ENCODE measurements at regions not wholly inside any gene's neighbourhood (a gene's known extent, or its start where the extent isn't known, plus 50 kb on each side); places are given as distances from the start of the nearest gene placed in this dataset.
"Not testable (repeated sequence)": the region's sequence is repeated elsewhere in the genome, so short reads cannot be mapped to it uniquely, and the experiment has no call there.

- ATAC-seq; DNase-seq; intact Hi-C loops (cut with micrococcal nuclease): not testable (repeated sequence)
These were observed 279.7 kb upstream of the SFSWAP start for GRCh38 chr12:131431126-131431655.

DNA sequence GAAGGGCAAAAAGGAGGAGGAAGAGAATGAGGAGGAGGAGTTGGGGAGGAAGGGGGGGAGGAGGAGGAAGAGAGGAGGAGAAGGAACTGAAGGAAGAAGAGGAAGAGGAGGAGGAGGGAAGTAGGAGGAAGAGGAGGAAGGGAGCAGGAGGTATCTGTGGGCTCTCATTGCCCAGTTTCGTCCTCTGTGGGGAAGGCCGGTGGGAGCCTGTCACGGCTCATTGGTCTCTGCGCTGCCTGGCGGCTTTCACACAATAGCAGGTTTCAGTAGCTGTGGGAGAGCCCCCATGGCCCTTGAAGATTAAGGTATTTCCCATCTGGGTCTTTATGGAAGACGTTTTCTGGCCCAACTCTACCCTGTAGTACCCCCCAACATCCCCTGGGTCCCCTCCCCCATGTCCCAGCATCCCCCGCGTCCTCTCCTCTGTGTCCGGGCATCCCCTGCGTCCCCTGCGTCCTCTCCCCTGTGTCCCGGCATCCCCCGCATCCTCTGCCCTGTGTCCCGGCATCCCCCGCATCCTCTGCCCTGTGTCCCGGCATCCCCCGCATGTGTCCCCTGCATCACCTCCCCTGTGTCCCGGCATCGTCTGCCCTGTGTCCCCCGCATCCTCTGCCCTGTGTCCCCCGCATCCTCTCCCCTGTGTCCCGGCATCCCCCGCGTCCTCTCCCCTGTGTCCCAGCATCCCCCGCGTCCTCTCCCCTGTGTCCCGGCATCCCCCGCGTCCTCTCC lies 278.2 kb upstream of the SFSWAP start:
- no peak for DNase-seq
- ATAC-seq = no peak
- intact Hi-C loops (cut with micrococcal nuclease) = no loop called here

- ATAC-seq = no peak
- intact Hi-C loops (cut with micrococcal nuclease) = no loop called here
- DNase-seq = no peak
These were observed 276.4 kb upstream of the SFSWAP start for GRCh38 chr12:131434208-131435125.

DNA sequence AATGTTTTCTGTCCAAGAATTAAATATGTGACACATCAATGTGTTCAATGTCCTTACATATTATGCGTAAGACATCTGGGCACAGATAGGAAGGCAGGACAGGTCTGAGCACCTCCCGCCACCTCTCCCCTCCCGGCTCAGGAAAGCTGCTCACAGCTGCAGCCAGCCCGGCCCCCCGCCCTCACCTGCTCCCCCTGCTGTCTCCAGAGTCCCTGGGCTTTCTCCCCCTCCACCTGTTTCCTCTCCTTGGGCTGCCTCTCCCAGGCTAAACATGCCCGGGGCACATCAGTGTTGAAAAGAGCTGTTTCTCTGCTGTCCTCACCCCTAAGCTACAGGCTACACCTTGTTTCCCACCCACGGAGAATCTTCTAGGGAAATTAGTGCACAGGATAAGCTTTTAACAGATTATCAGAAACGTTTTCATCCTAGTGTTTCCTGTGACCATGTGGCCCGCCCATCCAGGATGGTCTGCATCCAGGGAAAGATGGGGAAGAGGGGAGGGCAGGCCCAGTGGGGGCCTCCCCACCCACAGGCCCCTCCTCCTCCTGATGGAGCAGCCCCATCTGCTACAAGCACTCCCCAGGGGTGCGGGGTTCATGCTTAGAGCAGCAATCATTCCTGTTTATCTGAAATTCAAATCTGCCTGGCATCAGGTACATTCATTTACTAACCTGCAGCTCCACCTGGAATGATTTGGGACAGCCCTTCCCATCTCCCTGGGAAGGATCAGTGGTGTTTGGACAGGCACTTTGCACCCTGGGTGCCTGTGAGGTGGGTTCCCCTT lies 273.8 kb upstream of the SFSWAP start:
- ATAC-seq (no peak), DNase-seq (no peak)
- intact Hi-C loops (cut with micrococcal nuclease) = no loop called here

- DNase-seq (no peak), ATAC-seq (no peak)
- intact Hi-C loops (cut with micrococcal nuclease) = no loop called here
These were observed 273.0 kb upstream of the SFSWAP start for GRCh38 chr12:131437706-131438492.

- DNase-seq; intact Hi-C loops (cut with micrococcal nuclease); ATAC-seq: not testable (repeated sequence)
These were observed 272.4 kb upstream of the SFSWAP start for GRCh38 chr12:131438493-131438835.

DNA sequence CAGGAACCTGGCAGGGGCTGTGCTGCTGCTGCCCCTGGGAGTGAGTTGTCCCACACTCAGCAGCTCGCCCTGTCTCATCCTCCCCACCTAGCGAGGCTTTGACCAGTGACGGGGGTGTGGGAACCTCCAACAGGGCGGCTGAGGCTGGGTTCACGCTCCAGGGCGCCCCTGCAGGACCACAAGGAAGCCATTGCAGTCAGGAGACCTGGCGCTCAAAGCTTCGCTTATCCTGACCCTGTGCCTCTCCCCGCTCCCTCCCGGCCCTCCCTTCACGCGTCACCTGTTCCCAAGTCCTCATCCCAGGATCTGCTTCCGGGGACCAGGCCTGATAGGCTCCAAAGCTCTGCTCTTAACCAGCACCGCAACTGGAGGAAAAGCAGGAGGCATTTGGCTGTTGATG lies 272.0 kb upstream of the SFSWAP start:
- intact Hi-C loops (cut with micrococcal nuclease) = no loop called here
- ATAC-seq (no peak), DNase-seq (no peak)

DNA sequence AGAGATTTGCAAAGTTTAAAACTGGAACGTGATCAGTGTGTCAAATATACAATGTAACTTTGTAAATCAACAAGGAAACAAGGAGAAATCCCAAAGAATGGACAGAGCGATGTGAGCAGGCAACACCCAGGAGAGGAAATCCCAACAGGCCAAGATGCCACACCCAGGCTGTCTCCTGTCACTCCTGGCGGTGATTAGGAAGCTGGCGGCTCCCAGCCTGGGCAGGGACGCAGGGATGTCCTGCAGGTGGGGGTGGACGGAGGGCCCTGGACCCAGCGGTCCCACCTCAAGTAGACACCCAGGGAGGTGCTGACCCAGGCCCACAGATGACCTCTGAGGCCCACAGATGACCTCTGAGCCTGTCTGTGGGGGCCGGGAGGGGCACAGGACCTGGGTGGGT lies 271.1 kb upstream of the SFSWAP start:
- intact Hi-C loops (cut with micrococcal nuclease); DNase-seq; ATAC-seq: not testable (repeated sequence)

DNA sequence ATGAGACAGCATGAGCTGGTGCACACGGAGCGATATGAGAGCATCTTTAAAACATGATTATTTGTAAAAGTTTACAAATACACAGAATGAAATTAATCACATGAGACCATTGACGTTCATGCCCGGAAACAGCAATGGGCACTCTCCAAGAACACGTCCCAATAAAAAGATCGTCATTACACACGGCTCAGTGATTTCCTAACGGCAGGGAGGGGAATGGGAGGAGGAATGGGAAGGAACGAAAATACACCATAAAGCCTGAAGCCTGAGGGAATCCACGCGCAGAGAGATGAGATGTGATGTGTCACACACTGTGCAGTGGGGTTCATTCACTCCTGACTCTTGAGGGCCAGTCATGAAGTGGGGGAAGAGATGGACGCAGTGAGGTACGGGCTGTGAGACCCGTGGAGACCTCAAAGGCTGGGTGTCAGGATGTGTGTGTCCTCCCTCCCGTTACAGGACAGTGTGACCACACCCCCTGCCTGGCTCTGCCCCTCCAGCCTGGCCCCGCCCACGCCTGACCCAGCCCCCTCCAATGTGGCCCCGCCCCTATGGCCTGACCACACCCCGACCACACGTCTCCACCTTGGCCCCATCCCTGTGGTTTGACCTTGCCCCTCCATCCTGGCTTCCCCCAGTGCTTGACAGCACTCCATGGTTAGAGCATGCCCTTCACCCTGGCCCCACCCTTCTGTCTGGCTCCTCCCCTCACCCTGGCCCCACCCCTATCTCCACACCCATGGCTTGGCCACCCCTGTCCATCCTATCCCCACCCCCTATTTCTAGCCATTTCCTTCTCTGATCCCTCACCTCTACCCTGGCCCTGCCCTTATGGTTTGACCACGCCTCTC lies 270.5 kb upstream of the SFSWAP start:
- DNase-seq; ATAC-seq; intact Hi-C loops (cut with micrococcal nuclease): not testable (repeated sequence)

DNA sequence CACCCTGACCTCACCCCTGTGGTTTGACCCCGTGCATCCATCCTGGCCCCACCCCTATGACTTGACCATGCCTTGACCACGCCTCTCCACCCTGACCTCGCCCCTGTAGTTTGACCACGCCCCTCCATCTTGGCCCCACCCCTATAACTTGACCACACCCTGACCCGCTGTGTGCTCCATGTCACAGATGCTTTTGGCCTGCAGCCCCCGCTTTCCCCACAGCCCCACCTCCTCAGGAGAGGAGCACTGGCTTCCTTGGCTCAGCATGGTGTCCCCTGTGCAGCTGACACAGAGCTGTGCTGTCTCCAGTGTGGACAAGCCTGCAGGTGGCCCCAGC lies 269.9 kb upstream of the SFSWAP start:
- no peak for DNase-seq
- no peak for ATAC-seq
- intact Hi-C loops (cut with micrococcal nuclease) = no loop called here

DNA sequence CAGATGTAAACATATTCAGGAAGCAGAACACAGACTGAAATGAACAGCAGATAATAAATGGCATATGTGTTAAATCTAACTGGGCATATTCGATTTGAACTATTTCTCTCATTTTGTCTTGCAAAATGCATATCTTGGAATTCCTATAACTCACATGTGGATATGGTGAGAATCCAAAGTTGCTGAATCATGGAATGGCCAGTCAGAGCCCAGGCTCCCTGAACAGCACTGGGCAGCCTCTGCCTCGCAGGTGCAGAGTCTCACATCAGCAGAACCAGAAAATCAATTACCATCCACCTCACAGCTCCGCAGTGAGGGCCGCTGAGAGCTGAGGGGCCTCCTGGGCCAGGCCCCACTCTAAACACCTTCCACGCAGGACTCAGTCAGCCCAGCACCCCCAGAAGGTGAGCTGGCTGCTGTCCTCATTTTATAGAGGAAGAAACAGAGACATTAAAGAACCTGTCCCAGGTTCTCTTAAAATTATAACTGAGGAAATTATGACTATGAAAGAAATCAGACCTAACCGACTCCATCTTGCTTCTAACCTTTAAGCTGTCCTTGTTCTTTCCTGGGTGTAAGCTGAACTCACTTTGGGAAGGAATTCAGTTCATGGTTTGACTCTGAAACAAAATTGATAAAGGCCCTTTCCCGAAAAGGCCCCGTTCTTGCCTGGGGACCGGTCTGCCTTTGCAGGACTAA lies 269.1 kb upstream of the SFSWAP start:
- DNase-seq (no peak), ATAC-seq (no peak)
- intact Hi-C loops (cut with micrococcal nuclease) = no loop called here

GRCh38 chr12:131442337-131442918 lies 268.5 kb upstream of the SFSWAP start:
- no peak for ATAC-seq
- intact Hi-C loops (cut with micrococcal nuclease) = no loop called here

GRCh38 chr12:131443019-131444000 lies 267.6 kb upstream of the SFSWAP start:
- intact Hi-C loops (cut with micrococcal nuclease) = no loop called here
- DNase-seq (peak; percentile 33), ATAC-seq (no peak)

More at GRCh38 chr12:131442337-131442918, 268.5 kb upstream of the SFSWAP start:
- no peak for DNase-seq

- intact Hi-C loops (cut with micrococcal nuclease) = no loop called here
- ATAC-seq (no peak), DNase-seq (peak; percentile 15)
These were observed 266.4 kb upstream of the SFSWAP start for GRCh38 chr12:131444220-131445164.

Measured in left ventricle myocardium superior (tissue), 1 donor.